C4-2B (cell line): ENCODE measurements at regions not wholly inside any gene's neighbourhood (a gene's known extent, or its start where the extent isn't known, plus 50 kb on each side); places are given as distances from the start of the nearest gene placed in this dataset.
"Not testable (repeated sequence)": the region's sequence is repeated elsewhere in the genome, so short reads cannot be mapped to it uniquely, and the experiment has no call there.

Experiments
- CTCF ChIP-seq: fragments of 450-650 bp; conservative IDR thresholded peaks from 2 replicates; pipeline ENCODE4 v1.5.1; 2017; ENCODE audit warnings: mild to moderate bottlenecking
- ZFX ChIP-seq: fragments of 450-650 bp; IDR thresholded peaks from 2 replicates; pipeline ENCODE4 v1.6.1; 2017

- TF ChIP-seq CTCF, ZFX: not testable (repeated sequence)
These were observed 840.6 kb downstream of the TMEM121 start for GRCh38 chr14:106366971-106367370.
